HEK293T (cell line): ENCODE measurements at regions not wholly inside any gene's neighbourhood (a gene's known extent, or its start where the extent isn't known, plus 50 kb on each side); places are given as distances from the start of the nearest gene placed in this dataset.

Experiments used
- FOXA1 ChIP-seq: fragments of 450-650 bp; IDR thresholded peaks from 2 replicates; pipeline ENCODE4 v1.6.1; 2016; ENCODE audit warnings: mild to moderate bottlenecking
- FOXK2 ChIP-seq: fragments of 450-650 bp; IDR thresholded peaks from 2 replicates; pipeline ENCODE4 v1.6.1; 2016; ENCODE audit warnings: mild to moderate bottlenecking

GRCh38 chr3:181955566-181955965 lies 243.8 kb downstream of the SOX2 start:
- no peak for TF ChIP-seq FOXK2
- no peak for TF ChIP-seq FOXA1
